Natural killer cell (primary cell): ENCODE measurements at regions not wholly inside any gene's neighbourhood (a gene's known extent, or its start where the extent isn't known, plus 50 kb on each side); places are given as distances from the start of the nearest gene placed in this dataset.

Source experiments
- ATAC-seq, 3 donors: fragments of 150-1000 bp in 2 of 3; fragments of 200-7000 bp in 1 of 3; cut with Tn5 transposase; 1 replicate in 1 of 3; 2 replicates in 2 of 3; pipeline ENCODE4 v1.10.0; 2021; ENCODE audit warnings: mild to moderate bottlenecking in 2 of 3, moderate library complexity in 2 of 3
- DNase-seq, 2 donors: peaks; one replicate each; pipeline versions ENCODE4 v3.0.0 to v3.0.0-alpha.2; 2013 to 2021; ENCODE audit warnings: mixed read lengths in 1 of 2
- H3K27ac ChIP-seq: one replicate; pipeline ENCODE4 v1.5.1; 2013; ENCODE audit warnings: mild to moderate bottlenecking, low read length
- H3K27me3 ChIP-seq: one replicate; pipeline ENCODE4 v1.6.1; 2013; ENCODE audit warnings: low read length; ENCODE audit not compliant: control insufficient read depth, insufficient read depth
- H3K36me3 ChIP-seq: one replicate; pipeline ENCODE4 v1.6.1; 2013; ENCODE audit warnings: low read length; ENCODE audit not compliant: control insufficient read depth, insufficient read depth
- H3K4me1 ChIP-seq: one replicate; pipeline ENCODE4 v1.6.1; 2013; ENCODE audit warnings: low read length; ENCODE audit not compliant: control insufficient read depth, insufficient read depth
- H3K4me3 ChIP-seq: one replicate; pipeline ENCODE4 v1.5.1; 2013; ENCODE audit warnings: low read length
- H3K9me3 ChIP-seq: one replicate; pipeline ENCODE4 v1.6.1; 2013; ENCODE audit warnings: low read length; ENCODE audit not compliant: control insufficient read depth, insufficient read depth
- H3K27ac Mint-ChIP-seq, 2 donors: one replicate each; pipeline ENCODE4 v1.8.0; 2022; ENCODE audit warnings: mild to moderate bottlenecking in 2 of 2, mixed read lengths in 2 of 2, moderate library complexity in 1 of 2
- H3K27me3 Mint-ChIP-seq, 2 donors: one replicate each; pipeline ENCODE4 v1.8.0; 2022; ENCODE audit warnings: low read depth in 2 of 2, mixed read lengths in 2 of 2
- H3K36me3 Mint-ChIP-seq: one replicate; pipeline ENCODE4 v1.8.0; 2022; ENCODE audit warnings: mixed read lengths
- H3K4me1 Mint-ChIP-seq, 2 donors: one replicate each; pipeline ENCODE4 v1.8.0; 2022; ENCODE audit warnings: mixed read lengths in 2 of 2
- H3K4me3 Mint-ChIP-seq: one replicate; pipeline ENCODE4 v1.8.0; 2022; ENCODE audit warnings: mild to moderate bottlenecking, moderate library complexity, mixed read lengths
- H3K9me3 Mint-ChIP-seq, 2 donors: one replicate each; pipeline ENCODE4 v1.8.0; 2022; ENCODE audit warnings: mixed read lengths in 2 of 2
- CTCF ChIP-seq: fragments of 200-600 bp; IDR thresholded peaks from one replicate; pipeline ENCODE4 v1.8.0; 2022; ENCODE audit warnings: antibody characterized with exemption
- WGBS: methylation state at CpG from one replicate; pipeline ENCODE4 v1.1.7; 2013; ENCODE audit warnings: missing lambda C conversion rate; ENCODE audit not compliant: insufficient coverage; 5-methylcytosine and 5-hydroxymethylcytosine counted together
- intact Hi-C: fragments of 100-400 bp; cut with micrococcal nuclease; formaldehyde crosslinking; loops from one replicate; pipeline ENCODE4 v1.14.2; 2022

DNA sequence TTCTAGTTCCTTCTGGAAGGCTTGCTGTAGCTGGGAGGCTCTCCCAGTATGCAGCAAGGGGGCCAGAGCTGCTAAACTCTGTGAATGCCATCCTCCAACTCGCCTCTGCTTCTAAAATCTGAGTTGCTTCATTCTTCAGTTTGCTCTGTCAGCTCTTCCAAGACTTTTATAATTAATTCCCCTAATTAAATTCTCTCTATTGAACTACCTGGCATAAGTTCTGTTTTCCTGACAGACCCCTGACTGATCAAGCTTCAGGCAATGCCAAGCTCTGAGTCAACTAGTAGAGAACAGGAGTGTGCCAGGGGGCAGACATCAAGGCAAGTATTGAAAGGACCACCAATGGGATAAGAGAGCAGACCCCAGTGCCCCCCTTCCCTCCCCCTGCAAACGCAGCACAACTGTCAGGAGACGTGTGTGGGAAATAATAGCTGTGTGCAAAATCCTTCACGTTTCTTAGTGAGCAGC, 109.3 kb upstream of the TAB2 start:
- ATAC-seq (no peak), DNase-seq (no peak)
- H3K9me3 ChIP-seq, result no peaks in the 10 kb centered on the region
- Mint-ChIP-seq H3K27me3 (peaks cover 2 to 7% of the 10 kb centered on the region in 2 donors), H3K4me1 (peaks cover 10 to 12% of the 10 kb centered on the region in 2 donors), H3K27ac (no peak overlapping the region), H3K4me3 (no peak overlapping the region), H3K36me3 (no peaks in the 10 kb centered on the region), H3K9me3 (no peaks in the 10 kb centered on the region)
- no peak overlapping the region for H3K4me3 ChIP-seq
- H3K4me1 ChIP-seq, result peaks cover 26% of the 10 kb centered on the region
- no peak overlapping the region for H3K27ac ChIP-seq
- intact Hi-C loops, result no loop called here
- no peak for TF ChIP-seq CTCF
- no peaks in the 10 kb centered on the region for H3K36me3 ChIP-seq
- 89% methylated on average over 1 of the region's 4 CpGs for WGBS
- no peaks in the 10 kb centered on the region for H3K27me3 ChIP-seq

DNA sequence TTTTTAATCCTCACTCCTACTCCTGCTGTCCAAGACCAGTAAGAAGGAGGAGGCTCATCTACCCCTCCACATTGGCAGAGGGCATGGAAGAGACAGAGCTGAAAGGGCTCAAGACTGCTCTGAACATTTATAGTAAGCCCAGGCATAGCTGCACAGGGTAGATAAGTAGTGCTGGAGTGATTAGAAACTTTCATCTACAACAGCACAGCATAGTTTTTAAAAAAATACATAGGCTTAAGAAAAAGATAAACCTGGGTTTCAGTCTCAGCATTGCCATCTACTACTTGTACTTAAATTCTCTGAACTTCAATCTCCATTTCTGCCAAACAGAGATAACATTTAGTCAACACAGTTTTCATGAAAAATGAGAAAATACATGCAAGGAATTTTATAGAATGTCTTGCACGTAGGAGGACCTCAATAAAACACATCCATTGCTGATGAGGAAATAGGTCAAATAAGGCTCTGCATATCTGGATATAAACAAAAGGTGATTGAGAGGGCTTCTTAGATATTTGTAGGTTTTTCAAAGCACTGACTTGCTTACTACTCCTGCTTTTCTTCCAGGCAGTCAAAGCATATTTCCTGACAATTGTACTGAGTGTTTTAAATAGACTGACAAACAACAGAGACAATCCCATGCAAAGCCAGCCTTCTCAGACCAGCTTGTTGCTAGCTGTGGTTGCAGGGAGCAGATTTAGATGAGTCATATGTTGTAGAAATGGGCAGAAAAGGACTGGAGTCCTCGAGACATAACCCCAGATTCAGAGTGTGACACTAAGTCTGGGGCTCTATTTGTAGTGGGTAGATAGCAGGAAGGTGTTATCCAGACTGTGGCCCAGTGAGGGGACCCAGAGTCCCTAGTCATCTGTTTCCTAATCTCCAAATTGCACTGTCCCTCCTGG, 107.4 kb upstream of the TAB2 start:
- Histone ChIP-seq H3K27me3 (no peaks in the 10 kb centered on the region), H3K27ac (no peak overlapping the region), H3K9me3 (no peaks in the 10 kb centered on the region), H3K4me1 (peaks cover 26% of the 10 kb centered on the region), H3K36me3 (no peaks in the 10 kb centered on the region), H3K4me3 (no peak overlapping the region)
- DNase-seq (peak in 1 of 2 donors; percentile 39), ATAC-seq (peak; percentile 51 to 71 (median 65))
- intact Hi-C loops, result no loop called here
- Mint-ChIP-seq H3K4me1 (peaks cover 10 to 12% of the 10 kb centered on the region in 2 donors), H3K27ac (peak overlapping the region; percentile 16 to 49), H3K36me3 (no peaks in the 10 kb centered on the region), H3K27me3 (peaks cover 2 to 7% of the 10 kb centered on the region in 2 donors), H3K9me3 (no peaks in the 10 kb centered on the region), H3K4me3 (no peak overlapping the region)
- 52% methylated on average over 2 of the region's 2 CpGs for WGBS
- TF ChIP-seq CTCF, result no peak

- Mint-ChIP-seq H3K27ac (peak overlapping the region; percentile 16 to 49), H3K4me1 (peaks cover 10 to 12% of the 10 kb centered on the region in 2 donors), H3K27me3 (peaks cover 2 to 7% of the 10 kb centered on the region in 2 donors), H3K9me3 (no peaks in the 10 kb centered on the region), H3K4me3 (no peak overlapping the region), H3K36me3 (no peaks in the 10 kb centered on the region)
- TF ChIP-seq CTCF, result no peak
- intact Hi-C loops, result no loop called here
- 26% methylated on average over 6 of the region's 6 CpGs for WGBS
- peak; percentile 52 to 67 (median 59) for ATAC-seq
- DNase-seq, result peak in 1 of 2 donors; percentile 38
- Histone ChIP-seq H3K4me1 (peaks cover 26% of the 10 kb centered on the region), H3K27me3 (no peaks in the 10 kb centered on the region), H3K4me3 (no peak overlapping the region), H3K27ac (no peak overlapping the region), H3K36me3 (no peaks in the 10 kb centered on the region), H3K9me3 (no peaks in the 10 kb centered on the region)
These were observed 106.4 kb upstream of the TAB2 start for GRCh38 chr6:149211046-149211571.
